Transverse colon (tissue), 4 donors: ENCODE measurements at regions not wholly inside any gene's neighbourhood (a gene's known extent, or its start where the extent isn't known, plus 50 kb on each side); places are given as distances from the start of the nearest gene placed in this dataset.

Source experiments
- DNase-seq: peaks from one replicate; pipeline ENCODE4 v3.0.0-alpha.2; 2019
- H3K27ac ChIP-seq, 4 donors: fragments of 200-600 bp; sonication (generic); 2 replicates each; pipeline ENCODE4 v1.5.1; 2016 to 2018; ENCODE audit warnings: inconsistent platforms in 4 of 4
- H3K27me3 ChIP-seq: fragments of 200-600 bp; sonication (generic); 2 replicates; pipeline ENCODE4 v1.5.1; 2017; ENCODE audit warnings: inconsistent platforms
- H3K36me3 ChIP-seq, 4 donors: fragments of 200-600 bp; sonication (generic); 2 replicates each; pipeline ENCODE4 v1.5.1; 2017 to 2019; ENCODE audit warnings: inconsistent platforms in 4 of 4
- H3K4me1 ChIP-seq, 4 donors: fragments of 200-600 bp; sonication (generic); 2 replicates each; pipeline ENCODE4 v1.5.1; 2017 to 2020; ENCODE audit warnings: inconsistent platforms in 4 of 4
- H3K4me3 ChIP-seq, 4 donors: fragments of 200-600 bp; sonication (generic); 1 replicate in 1 of 4; 2 replicates in 3 of 4; pipeline versions ENCODE4 v1.5.1 to v1.6.1; 2017 to 2019; ENCODE audit warnings: inconsistent platforms in 4 of 4
- H3K9me3 ChIP-seq, 2 donors: fragments of 200-600 bp; sonication (generic); 2 replicates each; pipeline ENCODE4 v1.5.1; 2017 to 2019; ENCODE audit warnings: inconsistent platforms in 2 of 2
- EP300 ChIP-seq: sonication (generic); formaldehyde crosslinking; IDR thresholded peaks from one replicate; pipeline ENCODE4 v1.6.1; 2017; ENCODE audit warnings: antibody characterized with exemption, low read depth
- POLR2A ChIP-seq: fragments of 450-650 bp; IDR thresholded peaks from one replicate; pipeline ENCODE4 v1.6.1; 2016; ENCODE audit warnings: antibody characterized with exemption, mild to moderate bottlenecking, moderate library complexity
- POLR2AphosphoS5 ChIP-seq, 3 donors: sonication (generic); formaldehyde crosslinking; IDR thresholded peaks; one replicate each; pipeline ENCODE4 v1.6.1; 2016; ENCODE audit warnings: antibody characterized with exemption in 3 of 3
- WGBS, 2 donors: methylation state at CpG; one replicate each; pipeline ENCODE4 v1.1.5; 2018; ENCODE audit warnings: low coverage in 1 of 2; 5-methylcytosine and 5-hydroxymethylcytosine counted together
- in situ Hi-C, 4 donors: fragments of 200-750 bp; cut with MboI; loops; one replicate each; pipeline versions ENCODE4 v1.15.0 to v1.15.1; 2017; ENCODE audit warnings: low sequenced_read_pairs in 3 of 4, low pct_ligation_motif_present in 1 of 4, low pct_unique_long_range_greater_than_20kb in 1 of 4
- intact Hi-C: fragments of 100-400 bp; cut with DNase I; formaldehyde crosslinking; loops from one replicate; pipeline ENCODE4 v1.15.1; 2023; ENCODE audit warnings: low total_unique reads
- TF ChIP-seq, protein P1 (sequence below), 5 experiments: fragments of 200-600 bp in 3 of 5; fragments of 450-650 bp in 2 of 5; sonication (generic) in 3 of 5; IDR thresholded peaks; 1 replicate in 2 of 5; 2 replicates in 3 of 5; pipeline ENCODE4 v1.5.1; 2016 to 2017; ENCODE audit warnings: antibody characterized with exemption in 5 of 5, inconsistent platforms in 3 of 5, mild to moderate bottlenecking in 2 of 5, moderate library complexity in 1 of 5

- H3K27me3 ChIP-seq = no peaks in the 10 kb centered on the region
- H3K36me3 ChIP-seq = no peaks in the 10 kb centered on the region
- in situ Hi-C loops (no loop called here), intact Hi-C loops (no loop called here)
- H3K4me1 ChIP-seq = no peaks in the 10 kb centered on the region
- H3K27ac ChIP-seq = no peak overlapping the region
- no peak for DNase-seq
- H3K4me3 ChIP-seq = no peak overlapping the region
- TF ChIP-seq EP300 = no peak
- no peak for TF ChIP-seq POLR2AphosphoS5 (IDR thresholded peaks at IDR 0.05)
- TF ChIP-seq POLR2A = no peak
- TF ChIP-seq, protein P1, sequence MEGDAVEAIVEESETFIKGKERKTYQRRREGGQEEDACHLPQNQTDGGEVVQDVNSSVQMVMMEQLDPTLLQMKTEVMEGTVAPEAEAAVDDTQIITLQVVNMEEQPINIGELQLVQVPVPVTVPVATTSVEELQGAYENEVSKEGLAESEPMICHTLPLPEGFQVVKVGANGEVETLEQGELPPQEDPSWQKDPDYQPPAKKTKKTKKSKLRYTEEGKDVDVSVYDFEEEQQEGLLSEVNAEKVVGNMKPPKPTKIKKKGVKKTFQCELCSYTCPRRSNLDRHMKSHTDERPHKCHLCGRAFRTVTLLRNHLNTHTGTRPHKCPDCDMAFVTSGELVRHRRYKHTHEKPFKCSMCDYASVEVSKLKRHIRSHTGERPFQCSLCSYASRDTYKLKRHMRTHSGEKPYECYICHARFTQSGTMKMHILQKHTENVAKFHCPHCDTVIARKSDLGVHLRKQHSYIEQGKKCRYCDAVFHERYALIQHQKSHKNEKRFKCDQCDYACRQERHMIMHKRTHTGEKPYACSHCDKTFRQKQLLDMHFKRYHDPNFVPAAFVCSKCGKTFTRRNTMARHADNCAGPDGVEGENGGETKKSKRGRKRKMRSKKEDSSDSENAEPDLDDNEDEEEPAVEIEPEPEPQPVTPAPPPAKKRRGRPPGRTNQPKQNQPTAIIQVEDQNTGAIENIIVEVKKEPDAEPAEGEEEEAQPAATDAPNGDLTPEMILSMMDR (IDR thresholded peaks at IDR 0.05) = no peak
- H3K9me3 ChIP-seq = no peaks in the 10 kb centered on the region
- WGBS, 2 donors = 84 to 92% methylated on average over 2 of the region's 2 CpGs
Observed at GRCh38 chr6:6438286-6438685, 117.8 kb upstream of the F13A1 start.

- intact Hi-C loops = no loop called here
- H3K27me3 ChIP-seq = no peaks in the 10 kb centered on the region
- no peaks in the 10 kb centered on the region for H3K36me3 ChIP-seq
- no peak for DNase-seq
- TF ChIP-seq, protein P1 (IDR thresholded peaks at IDR 0.05) = no peak
- no peak for TF ChIP-seq POLR2A
- TF ChIP-seq EP300 = no peak
- TF ChIP-seq POLR2AphosphoS5 (IDR thresholded peaks at IDR 0.05) = no peak
- in situ Hi-C loops = no loop called here
- WGBS, 2 donors = 0 to 54% methylated on average over 1 of the region's 1 CpG
- H3K27ac ChIP-seq = no peak overlapping the region
- no peak overlapping the region for H3K4me3 ChIP-seq
- H3K4me1 ChIP-seq = no peaks in the 10 kb centered on the region
- H3K9me3 ChIP-seq = no peaks in the 10 kb centered on the region
Observed at GRCh38 chr6:6439778-6440177, 119.3 kb upstream of the F13A1 start.

GRCh38 chr6:6452002-6452401 is 131.5 kb upstream of the F13A1 start:
- in situ Hi-C loops = no loop called here
- Histone ChIP-seq H3K27me3 (no peaks in the 10 kb centered on the region), H3K4me1 (no peaks in the 10 kb centered on the region), H3K27ac (no peak overlapping the region), H3K4me3 (no peak overlapping the region), H3K36me3 (no peaks in the 10 kb centered on the region), H3K9me3 (no peaks in the 10 kb centered on the region)
- no peak for DNase-seq
- intact Hi-C loops = no loop called here
- 16% methylated on average over 2 of the region's 2 CpGs; no CpG with 5 or more reads in 1 of the 2 donors for WGBS, 2 donors
- TF ChIP-seq, protein P1 (IDR thresholded peaks at IDR 0.05) = no peak
- TF ChIP-seq POLR2AphosphoS5 (IDR thresholded peaks at IDR 0.05) = no peak

- Histone ChIP-seq H3K27me3 (no peaks in the 10 kb centered on the region), H3K9me3 (no peaks in the 10 kb centered on the region), H3K4me1 (no peaks in the 10 kb centered on the region), H3K4me3 (no peak overlapping the region), H3K27ac (no peak overlapping the region), H3K36me3 (no peaks in the 10 kb centered on the region)
- in situ Hi-C loops (no loop called here), intact Hi-C loops (no loop called here)
- DNase-seq = no peak
- no peak for TF ChIP-seq EP300
- no peak for TF ChIP-seq POLR2A
- WGBS, 2 donors = 57 to 81% methylated on average over 1 of the region's 1 CpG
Observed at GRCh38 chr6:6453186-6453585, 132.7 kb upstream of the F13A1 start.

DNA sequence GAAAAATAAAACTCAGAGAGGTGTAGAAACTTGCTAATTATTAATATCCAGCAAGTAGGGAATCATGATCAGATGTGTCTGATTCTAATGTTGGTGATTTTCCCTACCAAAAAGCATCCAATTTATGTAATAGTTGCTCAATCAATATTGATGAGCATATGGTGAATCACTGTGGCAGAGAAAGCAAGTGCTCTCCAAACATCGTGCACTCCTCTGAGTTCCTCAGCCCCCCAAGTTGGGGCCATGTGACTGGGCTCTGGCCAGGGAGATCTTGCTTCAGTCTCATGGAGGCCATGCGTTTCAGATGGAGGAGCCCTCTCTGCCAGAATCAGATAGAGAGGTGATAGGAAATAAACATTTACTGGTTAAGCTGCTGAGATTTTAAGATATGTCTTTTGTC is 133.2 kb upstream of the LY86 start:
- intact Hi-C loops = no loop called here
- Histone ChIP-seq H3K36me3 (no peaks in the 10 kb centered on the region), H3K4me3 (no peak overlapping the region), H3K4me1 (no peaks in the 10 kb centered on the region), H3K9me3 (no peaks in the 10 kb centered on the region), H3K27me3 (no peaks in the 10 kb centered on the region), H3K27ac (no peak overlapping the region)
- WGBS, 2 donors = 75 to 88% methylated on average over 2 of the region's 2 CpGs
- TF ChIP-seq, protein P1 (IDR thresholded peaks at IDR 0.05) = no peak
- no peak for TF ChIP-seq EP300
- no peak for TF ChIP-seq POLR2AphosphoS5 (IDR thresholded peaks at IDR 0.05)
- no peak for TF ChIP-seq POLR2A
- in situ Hi-C loops = no loop called here
- DNase-seq = no peak
